IPS-15b (cell line): ENCODE measurements at regions not wholly inside any gene's neighbourhood (a gene's known extent, or its start where the extent isn't known, plus 50 kb on each side); places are given as distances from the start of the nearest gene placed in this dataset.

Source experiments
- H3K27me3 ChIP-seq: one replicate; pipeline ENCODE4 v1.6.1; 2013; ENCODE audit warnings: low read length; ENCODE audit not compliant: control insufficient read depth, insufficient read depth
- H3K36me3 ChIP-seq: one replicate; pipeline ENCODE4 v1.6.1; 2013; ENCODE audit warnings: low read length; ENCODE audit not compliant: control insufficient read depth, insufficient read depth
- H3K4me1 ChIP-seq: one replicate; pipeline ENCODE4 v1.6.1; 2013; ENCODE audit warnings: mild to moderate bottlenecking, low read length; ENCODE audit not compliant: control insufficient read depth, insufficient read depth
- H3K4me3 ChIP-seq: one replicate; pipeline ENCODE4 v1.5.1; 2013; ENCODE audit warnings: low read depth, low read length
- H3K9ac ChIP-seq: one replicate; pipeline ENCODE4 v1.6.1; 2013; ENCODE audit warnings: low read depth, mild to moderate bottlenecking, low read length
- H3K9me3 ChIP-seq: one replicate; pipeline ENCODE4 v1.6.1; 2013; ENCODE audit warnings: mild to moderate bottlenecking, low read length; ENCODE audit not compliant: control insufficient read depth, insufficient read depth

GRCh38 chr4:123987408-123987807 lies 590.8 kb downstream of the SPRY1 start:
- Histone ChIP-seq H3K4me3 (no peak overlapping the region), H3K36me3 (no peaks in the 10 kb centered on the region), H3K9ac (no peak overlapping the region), H3K9me3 (peaks cover 4% of the 10 kb centered on the region), H3K27me3 (no peaks in the 10 kb centered on the region), H3K4me1 (no peaks in the 10 kb centered on the region)

- Histone ChIP-seq H3K4me3 (no peak overlapping the region), H3K36me3 (no peaks in the 10 kb centered on the region), H3K9ac (no peak overlapping the region), H3K27me3 (no peaks in the 10 kb centered on the region), H3K4me1 (no peaks in the 10 kb centered on the region), H3K9me3 (peaks cover under 1% of the 10 kb centered on the region)
These were observed 593.8 kb downstream of the SPRY1 start for GRCh38 chr4:123990310-123990870.

- Histone ChIP-seq H3K4me1 (no peaks in the 10 kb centered on the region), H3K9me3 (no peaks in the 10 kb centered on the region), H3K4me3 (no peak overlapping the region), H3K9ac (no peak overlapping the region), H3K36me3 (no peaks in the 10 kb centered on the region), H3K27me3 (no peaks in the 10 kb centered on the region)
These were observed 598.3 kb downstream of the SPRY1 start for GRCh38 chr4:123994917-123995316.

- Histone ChIP-seq H3K27me3 (no peaks in the 10 kb centered on the region), H3K9me3 (no peaks in the 10 kb centered on the region), H3K4me1 (no peaks in the 10 kb centered on the region), H3K9ac (no peak overlapping the region), H3K4me3 (no peak overlapping the region), H3K36me3 (no peaks in the 10 kb centered on the region)
These were observed 599.3 kb downstream of the SPRY1 start for GRCh38 chr4:123995936-123996335.

- Histone ChIP-seq H3K4me1 (no peaks in the 10 kb centered on the region), H3K9me3 (no peaks in the 10 kb centered on the region), H3K9ac (no peak overlapping the region), H3K4me3 (no peak overlapping the region), H3K27me3 (no peaks in the 10 kb centered on the region), H3K36me3 (no peaks in the 10 kb centered on the region)
These were observed 600.3 kb downstream of the SPRY1 start for GRCh38 chr4:123996718-123997510.

GRCh38 chr4:123997776-123998449 lies 601.3 kb downstream of the SPRY1 start:
- no peak overlapping the region for H3K4me3 ChIP-seq
- H3K27me3 ChIP-seq = no peaks in the 10 kb centered on the region
- no peaks in the 10 kb centered on the region for H3K9me3 ChIP-seq
- H3K4me1 ChIP-seq = no peaks in the 10 kb centered on the region
- H3K9ac ChIP-seq = no peak overlapping the region
- H3K36me3 ChIP-seq = no peaks in the 10 kb centered on the region

- Histone ChIP-seq H3K4me3 (no peak overlapping the region), H3K4me1 (no peaks in the 10 kb centered on the region)
These were observed 603.6 kb downstream of the SPRY1 start for GRCh38 chr4:124000233-124000632.

GRCh38 chr4:124015766-124016165 lies 619.2 kb downstream of the SPRY1 start:
- H3K36me3 ChIP-seq = no peaks in the 10 kb centered on the region
- H3K4me1 ChIP-seq = no peaks in the 10 kb centered on the region
- no peak overlapping the region for H3K4me3 ChIP-seq
- no peaks in the 10 kb centered on the region for H3K27me3 ChIP-seq
- no peaks in the 10 kb centered on the region for H3K9me3 ChIP-seq
- H3K9ac ChIP-seq = no peak overlapping the region

More at GRCh38 chr4:124000233-124000632, 603.6 kb downstream of the SPRY1 start:
- no peaks in the 10 kb centered on the region for H3K9me3 ChIP-seq
- no peak overlapping the region for H3K9ac ChIP-seq
- H3K27me3 ChIP-seq = no peaks in the 10 kb centered on the region
- H3K36me3 ChIP-seq = no peaks in the 10 kb centered on the region

- H3K9ac ChIP-seq = no peak overlapping the region
- H3K9me3 ChIP-seq = no peaks in the 10 kb centered on the region
- no peaks in the 10 kb centered on the region for H3K36me3 ChIP-seq
- H3K4me3 ChIP-seq = no peak overlapping the region
- H3K27me3 ChIP-seq = no peaks in the 10 kb centered on the region
- no peaks in the 10 kb centered on the region for H3K4me1 ChIP-seq
These were observed 620.7 kb downstream of the SPRY1 start for GRCh38 chr4:124017185-124017785.

- Histone ChIP-seq H3K4me3 (no peak overlapping the region), H3K9me3 (no peaks in the 10 kb centered on the region), H3K9ac (no peak overlapping the region)
These were observed 622.1 kb downstream of the SPRY1 start for GRCh38 chr4:124018383-124019317.

More at GRCh38 chr4:124018383-124019317, 622.1 kb downstream of the SPRY1 start:
- no peaks in the 10 kb centered on the region for H3K27me3 ChIP-seq
- no peaks in the 10 kb centered on the region for H3K36me3 ChIP-seq
- H3K4me1 ChIP-seq = no peaks in the 10 kb centered on the region
